Peyer's patch (tissue), 4 donors: ENCODE measurements at regions not wholly inside any gene's neighbourhood (a gene's known extent, or its start where the extent isn't known, plus 50 kb on each side); places are given as distances from the start of the nearest gene placed in this dataset.

Experiments
- CTCF ChIP-seq, 6 experiments: fragments of 450-650 bp in 4 of 6; fragments of 200-600 bp in 2 of 6; sonication (generic) in 1 of 6; IDR thresholded peaks; one replicate each; pipeline ENCODE4 v1.5.1; 2017 to 2019; ENCODE audit warnings: antibody characterized with exemption in 6 of 6, mild to moderate bottlenecking in 3 of 6, moderate library complexity in 1 of 6
- POLR2A ChIP-seq, 2 donors: fragments of 450-650 bp; IDR thresholded peaks; one replicate each; pipeline ENCODE4 v1.5.1; 2017; ENCODE audit warnings: antibody characterized with exemption in 2 of 2, mild to moderate bottlenecking in 2 of 2, moderate library complexity in 2 of 2

DNA sequence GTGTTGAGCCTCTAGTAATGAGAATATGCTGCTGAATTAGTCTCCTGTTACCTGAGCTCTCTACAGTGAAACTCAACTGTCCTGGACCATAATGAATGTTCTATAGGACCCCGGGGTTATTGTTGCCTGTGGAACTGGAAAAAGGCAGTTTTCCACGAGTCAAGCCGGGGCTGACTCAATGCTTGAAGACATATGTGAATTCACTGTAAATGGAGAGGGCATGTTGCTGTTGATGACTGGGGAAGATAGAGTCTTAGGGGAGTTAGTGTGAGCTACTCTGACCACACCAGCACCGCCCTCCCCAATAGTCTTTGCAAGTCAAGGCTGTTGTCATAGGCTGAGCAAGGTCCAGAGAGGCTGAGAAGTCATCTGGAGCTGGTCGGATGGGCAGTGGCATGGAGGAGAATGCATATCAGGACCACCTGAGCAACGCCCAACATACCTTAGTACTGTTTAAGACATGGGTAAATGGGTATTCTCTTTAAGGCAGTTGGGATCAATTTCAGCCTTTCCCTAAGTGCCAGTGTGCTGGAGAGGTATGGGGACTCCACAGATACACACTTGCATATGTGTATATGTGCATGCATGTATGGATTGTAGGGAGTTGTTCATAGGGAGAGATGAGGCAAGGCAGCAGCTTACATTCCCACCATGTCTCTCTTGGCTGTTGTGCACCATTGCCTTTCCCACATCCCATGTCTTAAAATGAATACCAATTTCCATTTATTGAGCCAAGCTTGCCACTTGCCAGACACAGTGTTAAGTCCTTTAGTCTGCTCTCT lies 230.1 kb upstream of the NAV2 start:
- TF ChIP-seq CTCF (IDR thresholded peaks at IDR 0.05) (no peak), POLR2A (IDR thresholded peaks at IDR 0.05) (no peak)
